Brain microvascular endothelial cell (primary cell): ENCODE measurements at regions not wholly inside any gene's neighbourhood (a gene's known extent, or its start where the extent isn't known, plus 50 kb on each side); places are given as distances from the start of the nearest gene placed in this dataset.
"Not testable (repeated sequence)": the region's sequence is repeated elsewhere in the genome, so short reads cannot be mapped to it uniquely, and the experiment has no call there.

Experiments
- DNase-seq: peaks from one replicate; pipeline ENCODE4 v3.0.0-alpha.2; 2020
- H3K27ac ChIP-seq: fragments of 250-450 bp; sonication (Bioruptor Pico); 2 replicates; pipeline ENCODE4 v1.5.1; 2020; ENCODE audit warnings: mild to moderate bottlenecking, moderate library complexity
- H3K27me3 ChIP-seq: fragments of 250-450 bp; sonication (Bioruptor Pico); replicated peaks from 2 replicates; pipeline ENCODE4 v1.5.1; 2020; ENCODE audit warnings: mild to moderate bottlenecking
- H3K36me3 ChIP-seq: fragments of 250-450 bp; sonication (Bioruptor Pico); replicated peaks from 2 replicates; pipeline ENCODE4 v1.5.1; 2020; ENCODE audit warnings: mild to moderate bottlenecking
- H3K4me3 ChIP-seq: 2 replicates; pipeline ENCODE4 v1.5.1; 2011; ENCODE audit warnings: low read depth, mild to moderate bottlenecking, control low read depth, low read length, moderate library complexity
- CTCF ChIP-seq: IDR thresholded peaks from 2 replicates; pipeline ENCODE4 v1.5.1; 2011; ENCODE audit warnings: low read depth, mild to moderate bottlenecking, moderate library complexity, low read length, control low read depth, inconsistent platforms; ENCODE audit errors: missing control alignments
- in situ Hi-C: cut with HindIII; loops from 2 replicates; pipeline ENCODE4 v1.10.0; 2017; ENCODE audit warnings: low sequenced_read_pairs, low pct_ligation_motif_present

- TF ChIP-seq CTCF, result no peak
Observed at GRCh38 chr12:124152731-124153130, 142.2 kb upstream of the RFLNA start.

DNA sequence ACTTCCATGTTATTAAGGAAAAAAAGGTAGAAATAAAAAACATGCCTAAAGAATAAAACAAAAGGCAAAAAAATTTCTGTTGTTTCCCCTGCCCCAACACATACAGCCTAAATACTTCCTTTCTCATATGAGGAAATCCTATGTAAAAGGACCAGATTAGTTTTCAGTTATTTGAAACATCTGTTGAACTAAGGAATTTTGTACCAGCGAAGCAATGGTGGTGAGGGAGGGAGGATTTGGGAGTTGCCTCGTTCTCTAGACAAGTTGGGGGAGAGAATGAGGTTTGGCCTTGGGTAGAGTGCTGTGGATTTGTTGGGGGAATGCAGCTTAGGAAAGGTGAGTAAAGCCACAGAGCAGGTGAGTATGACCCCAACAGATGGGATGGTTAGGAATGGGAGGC lies 141.5 kb upstream of the RFLNA start:
- in situ Hi-C loops, result no loop called here
- Histone ChIP-seq H3K27ac (no peak overlapping the region), H3K36me3 (no peaks in the 10 kb centered on the region), H3K27me3 (peaks cover 6% of the 10 kb centered on the region), H3K4me3 (no peak overlapping the region)
- no peak for DNase-seq
- no peak for TF ChIP-seq CTCF

More at GRCh38 chr12:124152731-124153130, 142.2 kb upstream of the RFLNA start:
- no peaks in the 10 kb centered on the region for H3K36me3 ChIP-seq
- in situ Hi-C loops, result no loop called here
- H3K27ac ChIP-seq, result no peak overlapping the region
- peaks cover 3% of the 10 kb centered on the region for H3K27me3 ChIP-seq
- no peak overlapping the region for H3K4me3 ChIP-seq
- no peak for DNase-seq

DNA sequence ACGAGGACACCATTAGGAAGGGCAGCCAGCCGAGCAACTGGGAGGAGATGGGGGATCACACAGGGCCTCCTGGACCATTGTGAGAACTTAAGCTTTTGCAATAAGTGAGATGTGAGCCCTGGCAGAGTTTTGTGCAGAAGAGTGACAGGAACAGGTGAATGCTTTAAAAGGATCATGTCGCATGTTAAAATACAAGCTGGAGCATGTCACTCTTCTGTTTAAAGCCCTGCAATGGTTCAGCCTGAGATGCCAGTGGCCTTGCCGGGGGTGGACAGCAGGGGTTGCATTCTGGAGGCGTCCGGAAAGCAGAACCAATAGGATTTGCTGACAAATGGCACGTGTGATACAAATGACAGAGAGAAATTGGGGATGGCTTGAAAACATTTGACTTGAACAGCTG lies 137.5 kb upstream of the RFLNA start:
- in situ Hi-C loops, result no loop called here
- DNase-seq, result no peak
- H3K27ac ChIP-seq, result no peak overlapping the region
- H3K27me3 ChIP-seq, result peaks cover 8% of the 10 kb centered on the region
- H3K36me3 ChIP-seq, result no peaks in the 10 kb centered on the region
- TF ChIP-seq CTCF, result no peak
- no peak overlapping the region for H3K4me3 ChIP-seq

- Histone ChIP-seq H3K27me3 (peaks cover 8% of the 10 kb centered on the region), H3K36me3 (no peaks in the 10 kb centered on the region), H3K27ac (no peak overlapping the region), H3K4me3 (no peak overlapping the region)
- DNase-seq, result no peak
- in situ Hi-C loops, result no loop called here
- no peak for TF ChIP-seq CTCF
Observed at GRCh38 chr12:124159655-124160054, 135.2 kb upstream of the RFLNA start.

- no peak for TF ChIP-seq CTCF
- in situ Hi-C loops, result no loop called here
Observed at GRCh38 chr12:124160097-124160756, 134.7 kb upstream of the RFLNA start.

GRCh38 chr12:124161402-124161801 lies 133.5 kb upstream of the RFLNA start:
- H3K4me3 ChIP-seq, in situ Hi-C loops, H3K27me3 ChIP-seq, H3K27ac ChIP-seq, DNase-seq, H3K36me3 ChIP-seq: not testable (repeated sequence)

More at GRCh38 chr12:124160097-124160756, 134.7 kb upstream of the RFLNA start:
- no peak for DNase-seq
- H3K27ac ChIP-seq, result no peak overlapping the region
- H3K27me3 ChIP-seq, result peaks cover 8% of the 10 kb centered on the region
- H3K4me3 ChIP-seq, result no peak overlapping the region
- no peaks in the 10 kb centered on the region for H3K36me3 ChIP-seq
